NAMALWA (cell line): ENCODE measurements at regions not wholly inside any gene's neighbourhood (a gene's known extent, or its start where the extent isn't known, plus 50 kb on each side); places are given as distances from the start of the nearest gene placed in this dataset.
"Not testable (repeated sequence)": the region's sequence is repeated elsewhere in the genome, so short reads cannot be mapped to it uniquely, and the experiment has no call there.

Source experiments
- DNase-seq: peaks from one replicate; pipeline ENCODE4 v3.0.0-alpha.2; 2015; ENCODE audit warnings: low spot score

- not testable (repeated sequence) for DNase-seq
Observed at GRCh38 chr5:52165806-52166205, 621.9 kb upstream of the ITGA1 start.

- DNase-seq, result no peak
Observed at GRCh38 chr5:52173133-52173532, 614.6 kb upstream of the ITGA1 start.

GRCh38 chr5:52177193-52177592, 610.5 kb upstream of the ITGA1 start:
- no peak for DNase-seq

GRCh38 chr5:52181403-52181802, 606.3 kb upstream of the ITGA1 start:
- DNase-seq, result no peak

- DNase-seq, result no peak
Observed at GRCh38 chr5:52190737-52191136, 597.0 kb upstream of the ITGA1 start.

GRCh38 chr5:52199833-52200232, 587.9 kb upstream of the ITGA1 start:
- no peak for DNase-seq

- no peak for DNase-seq
Observed at GRCh38 chr5:52202256-52202655, 585.5 kb upstream of the ITGA1 start.

- DNase-seq, result no peak
Observed at GRCh38 chr5:52204310-52204709, 583.4 kb upstream of the ITGA1 start.
